Bronchial epithelial cell (primary cell): ENCODE measurements at regions not wholly inside any gene's neighbourhood (a gene's known extent, or its start where the extent isn't known, plus 50 kb on each side); places are given as distances from the start of the nearest gene placed in this dataset.
A peak's percentile ranks its signal among the peaks of the same experiment; 100 is the strongest.

ENCODE experiments used
- DNase-seq: peaks from one replicate; pipeline ENCODE4 v3.0.0-alpha.2; 2010; ENCODE audit warnings: low read depth
- FAIRE-seq: peaks from 2 replicates; lab custom pipeline; 2011; peaks lifted over from hg19 to GRCh38; lab: Jason Lieb, UNC
- H3K27me3 ChIP-seq: 2 replicates; pipeline ENCODE4 v1.5.1; 2011; ENCODE audit warnings: low read length; ENCODE audit not compliant: control insufficient read depth, insufficient read depth
- H3K36me3 ChIP-seq: 2 replicates; pipeline ENCODE4 v1.5.1; 2011; ENCODE audit warnings: low read length; ENCODE audit not compliant: control insufficient read depth, insufficient read depth
- H3K4me3 ChIP-seq: 2 replicates; pipeline ENCODE4 v1.5.1; 2011; ENCODE audit warnings: mild to moderate bottlenecking, low read depth, low read length, control low read depth
- CTCF ChIP-seq: IDR thresholded peaks from 2 replicates; pipeline ENCODE4 v1.5.1; 2011; ENCODE audit warnings: mild to moderate bottlenecking, moderate library complexity, low read length, control low read depth, inconsistent platforms; ENCODE audit not compliant: insufficient read depth, severe bottlenecking

DNA sequence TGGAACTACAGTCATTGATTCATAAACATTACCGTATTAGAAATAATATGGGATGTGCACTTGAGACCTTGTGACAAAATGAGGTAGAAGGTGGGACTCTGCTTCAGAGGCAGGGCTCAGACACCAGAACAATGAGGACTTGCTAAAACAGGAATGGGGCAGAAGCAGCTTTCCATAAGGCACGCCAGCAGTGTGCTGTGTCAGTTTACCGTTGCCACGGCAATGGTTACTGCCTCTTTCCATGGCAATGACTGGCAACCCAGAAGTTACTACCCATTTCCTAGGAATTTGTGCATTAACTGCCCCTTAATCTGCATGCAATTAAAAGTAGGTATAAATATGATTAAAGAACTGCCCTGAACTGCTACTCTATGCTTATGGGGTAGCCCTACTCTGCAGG is 169.0 kb downstream of the CHRM3 start:
- Histone ChIP-seq H3K36me3 (no peaks in the 10 kb centered on the region), H3K4me3 (no peak overlapping the region), H3K27me3 (no peaks in the 10 kb centered on the region)
- TF ChIP-seq CTCF: no peak
- no peak for FAIRE-seq
- DNase-seq: no peak

DNA sequence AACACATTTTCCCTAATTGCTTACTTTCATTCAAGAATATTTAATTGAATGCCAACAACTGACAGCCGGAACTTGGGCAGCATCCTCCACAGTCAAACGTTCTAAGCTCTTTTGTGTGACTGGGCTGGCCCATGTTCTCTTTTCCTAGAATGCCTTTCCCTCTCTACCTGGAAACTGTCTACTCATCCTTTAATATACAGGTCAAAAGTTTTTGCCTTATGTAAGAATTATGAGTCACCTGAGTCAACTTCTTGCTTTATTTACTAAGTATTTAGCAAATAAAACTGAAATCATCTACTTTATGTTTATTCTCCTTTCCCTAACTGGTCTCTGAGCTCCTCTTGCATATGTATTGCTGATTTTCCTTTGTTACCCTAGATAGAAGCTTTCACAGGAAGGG is 172.2 kb downstream of the CHRM3 start:
- no peak for TF ChIP-seq CTCF
- Histone ChIP-seq H3K27me3 (no peaks in the 10 kb centered on the region), H3K36me3 (no peaks in the 10 kb centered on the region), H3K4me3 (no peak overlapping the region)
- DNase-seq (peak; percentile 41), FAIRE-seq (no peak)

DNA sequence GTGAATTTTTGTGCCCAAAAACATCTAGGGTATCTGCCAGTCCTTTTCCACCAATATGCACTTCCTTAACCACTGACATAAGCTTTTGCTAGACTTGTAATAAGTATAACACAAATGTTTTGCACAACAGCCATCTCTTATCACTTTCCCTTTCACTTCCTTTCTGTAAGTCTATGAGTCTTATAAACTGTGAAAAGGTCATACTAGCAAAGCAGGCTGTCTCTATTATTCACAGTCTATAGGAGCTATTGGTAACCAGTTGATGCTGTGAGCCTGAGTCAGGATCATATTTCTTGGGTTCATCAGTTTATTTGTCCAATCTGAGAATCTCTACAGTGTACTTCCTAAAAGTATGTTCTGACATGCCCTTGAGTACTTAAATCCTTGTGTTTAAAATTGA is 172.6 kb downstream of the CHRM3 start:
- no peak for TF ChIP-seq CTCF
- Histone ChIP-seq H3K4me3 (no peak overlapping the region), H3K36me3 (no peaks in the 10 kb centered on the region), H3K27me3 (no peaks in the 10 kb centered on the region)
- DNase-seq: peak; percentile 67
- FAIRE-seq: no peak

GRCh38 chr1:239560921-239561320 is 174.6 kb downstream of the CHRM3 start:
- FAIRE-seq (no peak), DNase-seq (no peak)
- Histone ChIP-seq H3K27me3 (no peaks in the 10 kb centered on the region), H3K36me3 (no peaks in the 10 kb centered on the region), H3K4me3 (no peak overlapping the region)
- no peak for TF ChIP-seq CTCF

DNA sequence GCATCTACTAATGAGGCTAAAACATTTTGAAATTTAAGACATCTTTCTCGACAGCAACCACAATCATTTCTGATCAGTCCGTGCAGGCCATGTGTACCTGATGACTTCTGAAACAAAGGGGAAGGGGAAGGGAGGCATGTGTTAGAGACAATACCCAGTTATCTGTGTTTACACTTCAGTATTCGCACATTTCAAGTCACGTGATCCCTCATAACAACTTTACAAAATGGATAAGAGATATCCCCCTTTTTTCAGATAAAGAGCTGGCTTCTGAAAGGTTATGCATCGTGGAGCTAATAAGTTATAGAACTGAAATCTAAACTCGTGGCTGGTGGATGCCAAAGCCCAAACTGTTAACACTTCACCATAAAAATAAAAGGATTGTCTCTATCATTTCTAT is 175.7 kb downstream of the CHRM3 start:
- FAIRE-seq: no peak

More for the DNA sequence above, 175.7 kb downstream of the CHRM3 start:
- DNase-seq: no peak
- TF ChIP-seq CTCF: no peak
- Histone ChIP-seq H3K36me3 (no peaks in the 10 kb centered on the region), H3K4me3 (no peak overlapping the region), H3K27me3 (no peaks in the 10 kb centered on the region)
